ENCODE measurements at regions not wholly inside any gene's neighbourhood (a gene's known extent, or its start where the extent isn't known, plus 50 kb on each side); places are given as distances from the start of the nearest gene placed in this dataset.

- H3K36me3 ChIP-seq = no peaks in the 10 kb centered on the region
- H3K4me3 ChIP-seq = no peak overlapping the region
- H3K27ac ChIP-seq (replicated peaks) = no peak overlapping the region
- peaks cover 3% of the 10 kb centered on the region for H3K27me3 ChIP-seq (ENCODE audit: low read depth)
- no peaks in the 10 kb centered on the region for H3K4me1 ChIP-seq
- TF ChIP-seq, protein P1, sequence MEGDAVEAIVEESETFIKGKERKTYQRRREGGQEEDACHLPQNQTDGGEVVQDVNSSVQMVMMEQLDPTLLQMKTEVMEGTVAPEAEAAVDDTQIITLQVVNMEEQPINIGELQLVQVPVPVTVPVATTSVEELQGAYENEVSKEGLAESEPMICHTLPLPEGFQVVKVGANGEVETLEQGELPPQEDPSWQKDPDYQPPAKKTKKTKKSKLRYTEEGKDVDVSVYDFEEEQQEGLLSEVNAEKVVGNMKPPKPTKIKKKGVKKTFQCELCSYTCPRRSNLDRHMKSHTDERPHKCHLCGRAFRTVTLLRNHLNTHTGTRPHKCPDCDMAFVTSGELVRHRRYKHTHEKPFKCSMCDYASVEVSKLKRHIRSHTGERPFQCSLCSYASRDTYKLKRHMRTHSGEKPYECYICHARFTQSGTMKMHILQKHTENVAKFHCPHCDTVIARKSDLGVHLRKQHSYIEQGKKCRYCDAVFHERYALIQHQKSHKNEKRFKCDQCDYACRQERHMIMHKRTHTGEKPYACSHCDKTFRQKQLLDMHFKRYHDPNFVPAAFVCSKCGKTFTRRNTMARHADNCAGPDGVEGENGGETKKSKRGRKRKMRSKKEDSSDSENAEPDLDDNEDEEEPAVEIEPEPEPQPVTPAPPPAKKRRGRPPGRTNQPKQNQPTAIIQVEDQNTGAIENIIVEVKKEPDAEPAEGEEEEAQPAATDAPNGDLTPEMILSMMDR (IDR thresholded peaks at IDR 0.05; ENCODE audit: borderline replicate concordance) = no peak
- DNase-seq = no peak
- intact Hi-C loops (cut with micrococcal nuclease) = no loop called here
- peaks cover 13% of the 10 kb centered on the region for H3K9me3 ChIP-seq (replicated peaks)
Measured at GRCh38 chr9:32906213-32906612, 95.2 kb downstream of the APTX start.

DNA sequence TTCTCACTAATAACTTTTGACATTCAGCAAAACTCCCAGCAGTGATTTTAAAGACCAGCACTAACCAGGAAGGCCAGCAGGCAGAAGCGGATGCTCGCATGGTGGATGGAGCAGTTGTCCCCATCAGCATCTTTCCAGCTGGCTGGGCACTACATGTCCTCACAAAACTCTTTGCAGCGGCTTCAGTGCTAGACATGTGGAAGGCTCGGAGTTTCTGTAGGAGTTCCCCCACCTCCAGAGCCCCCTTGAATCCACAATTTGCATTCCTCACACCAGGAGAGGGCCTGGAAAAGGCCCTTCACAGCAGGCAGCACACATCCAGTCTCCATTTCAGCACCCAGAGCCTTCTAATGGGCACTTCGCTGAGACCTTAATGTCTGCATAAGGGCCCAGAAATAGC lies 85.6 kb downstream of the APTX start:
- Histone ChIP-seq H3K9me3 (replicated peaks) (peaks cover under 1% of the 10 kb centered on the region), H3K4me3 (no peak overlapping the region), H3K4me1 (no peaks in the 10 kb centered on the region), H3K27me3 (ENCODE audit: low read depth) (no peaks in the 10 kb centered on the region), H3K36me3 (no peaks in the 10 kb centered on the region), H3K27ac (replicated peaks) (no peak overlapping the region)
- DNase-seq = no peak
- TF ChIP-seq, protein P1 (IDR thresholded peaks at IDR 0.05; ENCODE audit: borderline replicate concordance) = no peak
- intact Hi-C loops (cut with micrococcal nuclease) = no loop called here

DNA sequence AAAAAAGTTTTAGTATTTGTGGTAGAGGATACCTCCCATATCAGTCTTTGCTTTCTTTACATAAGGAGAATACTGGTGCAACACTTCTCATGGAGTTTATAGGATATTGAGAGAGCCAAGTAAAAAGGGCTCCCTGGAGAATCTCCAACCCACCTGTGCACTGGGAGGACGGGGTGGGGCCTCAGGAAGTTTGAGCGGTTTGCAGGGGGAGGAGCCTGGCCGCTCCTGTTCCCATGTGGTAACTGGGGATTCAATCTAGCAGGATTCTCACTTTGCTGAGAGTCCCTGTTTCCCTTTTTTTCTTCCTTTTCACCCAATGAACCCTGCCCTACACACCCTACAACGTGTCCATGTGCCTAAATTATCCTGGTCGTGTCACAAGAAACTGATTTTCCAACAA lies 82.8 kb downstream of the APTX start:
- intact Hi-C loops (cut with micrococcal nuclease) = no loop called here
- H3K36me3 ChIP-seq = no peaks in the 10 kb centered on the region
- peaks cover 17% of the 10 kb centered on the region for H3K9me3 ChIP-seq (replicated peaks)
- H3K4me1 ChIP-seq = no peaks in the 10 kb centered on the region
- TF ChIP-seq, protein P1 (IDR thresholded peaks at IDR 0.05; ENCODE audit: borderline replicate concordance) = no peak
- no peaks in the 10 kb centered on the region for H3K27me3 ChIP-seq (ENCODE audit: low read depth)
- no peak overlapping the region for H3K27ac ChIP-seq (replicated peaks)
- DNase-seq = no peak
- H3K4me3 ChIP-seq = no peak overlapping the region
